Ishikawa (cell line): ENCODE measurements at regions not wholly inside any gene's neighbourhood (a gene's known extent, or its start where the extent isn't known, plus 50 kb on each side); places are given as distances from the start of the nearest gene placed in this dataset.

Experiments used
- CEBPB ChIP-seq: IDR thresholded peaks from 2 replicates; pipeline ENCODE4 v1.6.1; 2012
- CREB1 ChIP-seq: IDR thresholded peaks from 2 replicates; pipeline ENCODE4 v1.6.1; 2012; ENCODE audit warnings: low read depth
- EGR1 ChIP-seq: IDR thresholded peaks from 2 replicates; pipeline ENCODE4 v1.6.1; 2012
- EP300 ChIP-seq: IDR thresholded peaks from 2 replicates; pipeline ENCODE4 v1.6.1; 2012; ENCODE audit warnings: borderline replicate concordance
- FOXM1 ChIP-seq: IDR thresholded peaks from 2 replicates; pipeline ENCODE4 v1.6.1; 2012; ENCODE audit warnings: low read depth, borderline replicate concordance
- MAX ChIP-seq: IDR thresholded peaks from 2 replicates; pipeline ENCODE4 v1.6.1; 2012
- NFIC ChIP-seq: IDR thresholded peaks from 2 replicates; pipeline ENCODE4 v1.6.1; 2012
- RAD21 ChIP-seq: IDR thresholded peaks from 2 replicates; pipeline ENCODE4 v1.6.1; 2012; ENCODE audit warnings: low read depth
- TAF1 ChIP-seq: IDR thresholded peaks from 2 replicates; pipeline ENCODE4 v1.6.1; 2012; ENCODE audit warnings: low read depth, mild to moderate bottlenecking
- TCF12 ChIP-seq: IDR thresholded peaks from 2 replicates; pipeline ENCODE4 v1.6.1; 2012; ENCODE audit warnings: low read depth
- TEAD4 ChIP-seq: IDR thresholded peaks from 2 replicates; pipeline ENCODE4 v1.6.1; 2012
- USF1 ChIP-seq: IDR thresholded peaks from 2 replicates; pipeline ENCODE4 v1.6.1; 2012
- YY1 ChIP-seq: IDR thresholded peaks from 2 replicates; pipeline ENCODE4 v1.6.1; 2012; ENCODE audit warnings: low read depth
- ZBTB7A ChIP-seq: IDR thresholded peaks from 2 replicates; pipeline ENCODE4 v1.6.1; 2012; ENCODE audit warnings: low read depth
- TF ChIP-seq, protein P1 (sequence below): IDR thresholded peaks from 2 replicates; pipeline ENCODE4 v1.6.1; 2012; ENCODE audit warnings: low read depth, mild to moderate bottlenecking

DNA sequence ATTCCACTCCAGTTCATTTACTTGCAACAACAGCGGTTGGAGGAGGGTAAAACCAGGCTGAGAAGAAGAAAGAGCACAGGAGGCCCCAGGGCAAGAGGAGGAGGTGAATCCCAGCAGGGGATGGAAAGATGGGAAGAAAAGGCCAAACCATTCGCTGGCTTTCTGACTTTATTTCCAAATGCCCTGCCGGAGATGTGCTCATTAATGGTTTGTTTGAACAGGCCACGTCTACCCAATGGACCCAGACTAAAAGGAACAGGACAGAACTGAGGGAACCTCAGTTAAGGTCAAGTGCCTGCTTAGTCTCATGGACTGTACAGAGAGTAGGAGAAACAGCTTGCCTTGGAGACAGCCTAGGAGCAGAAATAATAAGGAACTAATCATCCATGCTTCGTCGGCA, 121.6 kb upstream of the NDUFV2 start:
- no peak for TF ChIP-seq CREB1
- TF ChIP-seq USF1: no peak
- TF ChIP-seq TCF12: no peak
- TF ChIP-seq ZBTB7A: no peak
- TF ChIP-seq TEAD4: no peak
- TF ChIP-seq YY1: no peak
- no peak for TF ChIP-seq EGR1
- TF ChIP-seq TAF1: no peak
- TF ChIP-seq, protein P1, sequence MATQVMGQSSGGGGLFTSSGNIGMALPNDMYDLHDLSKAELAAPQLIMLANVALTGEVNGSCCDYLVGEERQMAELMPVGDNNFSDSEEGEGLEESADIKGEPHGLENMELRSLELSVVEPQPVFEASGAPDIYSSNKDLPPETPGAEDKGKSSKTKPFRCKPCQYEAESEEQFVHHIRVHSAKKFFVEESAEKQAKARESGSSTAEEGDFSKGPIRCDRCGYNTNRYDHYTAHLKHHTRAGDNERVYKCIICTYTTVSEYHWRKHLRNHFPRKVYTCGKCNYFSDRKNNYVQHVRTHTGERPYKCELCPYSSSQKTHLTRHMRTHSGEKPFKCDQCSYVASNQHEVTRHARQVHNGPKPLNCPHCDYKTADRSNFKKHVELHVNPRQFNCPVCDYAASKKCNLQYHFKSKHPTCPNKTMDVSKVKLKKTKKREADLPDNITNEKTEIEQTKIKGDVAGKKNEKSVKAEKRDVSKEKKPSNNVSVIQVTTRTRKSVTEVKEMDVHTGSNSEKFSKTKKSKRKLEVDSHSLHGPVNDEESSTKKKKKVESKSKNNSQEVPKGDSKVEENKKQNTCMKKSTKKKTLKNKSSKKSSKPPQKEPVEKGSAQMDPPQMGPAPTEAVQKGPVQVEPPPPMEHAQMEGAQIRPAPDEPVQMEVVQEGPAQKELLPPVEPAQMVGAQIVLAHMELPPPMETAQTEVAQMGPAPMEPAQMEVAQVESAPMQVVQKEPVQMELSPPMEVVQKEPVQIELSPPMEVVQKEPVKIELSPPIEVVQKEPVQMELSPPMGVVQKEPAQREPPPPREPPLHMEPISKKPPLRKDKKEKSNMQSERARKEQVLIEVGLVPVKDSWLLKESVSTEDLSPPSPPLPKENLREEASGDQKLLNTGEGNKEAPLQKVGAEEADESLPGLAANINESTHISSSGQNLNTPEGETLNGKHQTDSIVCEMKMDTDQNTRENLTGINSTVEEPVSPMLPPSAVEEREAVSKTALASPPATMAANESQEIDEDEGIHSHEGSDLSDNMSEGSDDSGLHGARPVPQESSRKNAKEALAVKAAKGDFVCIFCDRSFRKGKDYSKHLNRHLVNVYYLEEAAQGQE: no peak
- no peak for TF ChIP-seq RAD21
- TF ChIP-seq FOXM1: no peak
- TF ChIP-seq NFIC: no peak
- TF ChIP-seq MAX: no peak
- TF ChIP-seq CEBPB: no peak
- no peak for TF ChIP-seq EP300

- TF ChIP-seq TEAD4 (no peak), CREB1 (no peak), RAD21 (peak; percentile 85)
Observed at GRCh38 chr18:8982416-8983183, 119.9 kb upstream of the NDUFV2 start.

- no peak for TF ChIP-seq CREB1
- no peak for TF ChIP-seq YY1
- TF ChIP-seq MAX: no peak
- no peak for TF ChIP-seq EGR1
- TF ChIP-seq FOXM1: no peak
- TF ChIP-seq CEBPB: no peak
- TF ChIP-seq TCF12: no peak
- TF ChIP-seq TEAD4: no peak
- no peak for TF ChIP-seq USF1
- TF ChIP-seq, protein P1: no peak
- no peak for TF ChIP-seq TAF1
- no peak for TF ChIP-seq NFIC
- no peak for TF ChIP-seq EP300
- no peak for TF ChIP-seq RAD21
Observed at GRCh38 chr18:8983195-8983594, 119.3 kb upstream of the NDUFV2 start.

DNA sequence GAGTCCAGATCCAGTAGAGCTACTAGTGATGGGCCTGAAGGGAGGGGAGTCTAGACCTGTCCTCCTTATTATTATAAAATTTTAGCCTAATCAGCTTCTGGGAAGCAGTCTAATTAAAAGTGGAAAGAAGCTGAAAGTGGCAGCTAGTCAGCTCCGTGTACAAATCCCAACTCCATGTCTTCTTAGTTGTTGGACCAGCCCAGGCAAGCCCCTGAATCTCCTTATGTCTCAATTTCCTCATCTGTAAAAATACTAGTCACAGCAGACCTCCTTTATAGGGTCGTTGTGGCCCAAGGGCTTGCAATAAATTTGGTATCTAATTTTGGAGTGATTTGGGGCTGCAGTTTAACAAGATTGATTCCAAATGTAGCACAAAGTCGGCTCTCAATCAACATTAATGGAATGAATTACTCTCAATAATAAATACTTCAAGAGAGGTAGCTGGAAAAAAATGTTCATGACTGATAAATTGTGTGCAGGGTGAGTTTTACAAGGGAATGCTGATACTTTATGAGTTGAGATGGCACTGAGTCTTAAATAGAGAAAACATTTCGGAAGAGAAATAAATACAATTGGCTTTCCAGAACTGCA, 118.3 kb upstream of the NDUFV2 start:
- TF ChIP-seq USF1: no peak
- no peak for TF ChIP-seq CREB1
- TF ChIP-seq RAD21: no peak
- no peak for TF ChIP-seq NFIC
- TF ChIP-seq, protein P1: no peak
- no peak for TF ChIP-seq EP300
- TF ChIP-seq YY1: no peak
- TF ChIP-seq TAF1: no peak
- TF ChIP-seq CEBPB: no peak
- no peak for TF ChIP-seq EGR1
- no peak for TF ChIP-seq FOXM1
- TF ChIP-seq TEAD4: no peak
- no peak for TF ChIP-seq MAX
- no peak for TF ChIP-seq ZBTB7A
- no peak for TF ChIP-seq TCF12
